Left ventricle myocardium inferior (tissue), 1 donor: ENCODE measurements at regions not wholly inside any gene's neighbourhood (a gene's known extent, or its start where the extent isn't known, plus 50 kb on each side); places are given as distances from the start of the nearest gene placed in this dataset.

Source experiments
- DNase-seq: peaks from one replicate; pipeline ENCODE4 v3.0.0-alpha.2; 2020
- H3K27ac ChIP-seq: fragments of 200-600 bp; replicated peaks from 2 replicates; pipeline ENCODE4 v1.8.0; 2021
- H3K27me3 ChIP-seq: fragments of 200-600 bp; 2 replicates; pipeline ENCODE4 v1.8.0; 2021; ENCODE audit warnings: low read depth
- H3K36me3 ChIP-seq: fragments of 200-600 bp; 2 replicates; pipeline ENCODE4 v1.8.0; 2021
- H3K4me1 ChIP-seq: fragments of 200-600 bp; 2 replicates; pipeline ENCODE4 v1.8.0; 2021
- H3K4me3 ChIP-seq: fragments of 200-600 bp; 2 replicates; pipeline ENCODE4 v1.8.0; 2021; ENCODE audit warnings: mild to moderate bottlenecking, moderate library complexity
- H3K9me3 ChIP-seq: fragments of 200-600 bp; replicated peaks from 2 replicates; pipeline ENCODE4 v1.8.0; 2021
- CTCF ChIP-seq: fragments of 200-600 bp; IDR thresholded peaks from 2 replicates; pipeline ENCODE4 v1.8.0; 2021; ENCODE audit warnings: antibody characterized with exemption, mild to moderate bottlenecking, borderline replicate concordance
- intact Hi-C: fragments of 100-400 bp; cut with micrococcal nuclease; formaldehyde crosslinking; loops from one replicate; pipeline ENCODE4 v1.11.0; 2022
- donor health status: DM: no; HTN: yes; CAD: no; lungs with severe emphysema.

- intact Hi-C loops, result no loop called here
- TF ChIP-seq CTCF, result no peak
- no peak for DNase-seq
- no peaks in the 10 kb centered on the region for H3K36me3 ChIP-seq
- H3K27ac ChIP-seq, result no peak overlapping the region
- no peaks in the 10 kb centered on the region for H3K4me1 ChIP-seq
- no peak overlapping the region for H3K4me3 ChIP-seq
- H3K9me3 ChIP-seq, result peaks cover 7% of the 10 kb centered on the region
- no peaks in the 10 kb centered on the region for H3K27me3 ChIP-seq
These were observed 643.5 kb upstream of the ID4 start for GRCh38 chr6:19193624-19194023.

DNA sequence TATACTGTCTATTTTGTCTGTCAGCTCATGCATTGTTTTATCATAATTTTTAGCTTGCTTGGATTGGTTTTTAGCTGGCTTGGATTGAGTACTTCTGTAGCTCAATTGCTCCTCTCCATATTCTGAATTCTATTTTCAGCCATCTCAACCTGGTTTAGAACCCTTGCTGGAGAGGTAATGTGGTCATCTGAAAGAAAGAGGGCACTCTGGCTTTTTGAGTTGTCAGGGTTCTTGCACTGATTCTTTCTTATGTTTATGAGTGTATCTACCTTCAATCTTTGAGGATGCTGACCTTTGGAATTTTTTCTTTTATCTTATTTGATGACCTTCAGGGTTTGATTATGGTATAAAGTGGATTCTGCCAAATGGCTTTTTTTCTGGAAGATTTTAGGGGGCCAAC is 632.7 kb upstream of the ID4 start:
- intact Hi-C loops, result no loop called here
- Histone ChIP-seq H3K4me3 (no peak overlapping the region), H3K27ac (no peak overlapping the region), H3K27me3 (no peaks in the 10 kb centered on the region), H3K36me3 (no peaks in the 10 kb centered on the region), H3K9me3 (peaks cover 22% of the 10 kb centered on the region), H3K4me1 (no peaks in the 10 kb centered on the region)
- no peak for TF ChIP-seq CTCF
- no peak for DNase-seq

DNA sequence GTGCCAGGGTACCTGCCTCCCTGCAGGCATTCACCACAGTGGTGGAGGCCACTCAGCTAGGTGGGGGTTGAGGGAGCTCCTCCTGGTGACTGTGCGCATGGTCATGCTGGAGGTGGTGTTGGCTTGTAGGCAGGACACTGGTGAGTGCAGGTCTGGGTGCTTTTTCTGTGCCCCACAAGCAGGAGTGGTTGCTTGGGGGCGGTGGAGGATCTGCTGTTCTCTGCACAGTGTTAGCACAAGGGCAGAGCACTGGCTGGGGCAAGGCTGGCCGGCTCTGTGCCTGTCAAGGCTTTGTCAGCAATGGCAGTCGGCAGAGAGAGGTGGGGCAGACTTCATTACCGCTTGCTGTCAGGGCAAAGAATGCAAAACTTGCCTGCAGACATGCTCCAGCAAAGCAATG is 632.1 kb upstream of the ID4 start:
- H3K36me3 ChIP-seq, result no peaks in the 10 kb centered on the region
- no peak for DNase-seq
- no peak overlapping the region for H3K4me3 ChIP-seq
- intact Hi-C loops, result no loop called here
- peaks cover 22% of the 10 kb centered on the region for H3K9me3 ChIP-seq
- TF ChIP-seq CTCF, result no peak
- H3K27me3 ChIP-seq, result no peaks in the 10 kb centered on the region
- H3K27ac ChIP-seq, result no peak overlapping the region
- no peaks in the 10 kb centered on the region for H3K4me1 ChIP-seq

DNA sequence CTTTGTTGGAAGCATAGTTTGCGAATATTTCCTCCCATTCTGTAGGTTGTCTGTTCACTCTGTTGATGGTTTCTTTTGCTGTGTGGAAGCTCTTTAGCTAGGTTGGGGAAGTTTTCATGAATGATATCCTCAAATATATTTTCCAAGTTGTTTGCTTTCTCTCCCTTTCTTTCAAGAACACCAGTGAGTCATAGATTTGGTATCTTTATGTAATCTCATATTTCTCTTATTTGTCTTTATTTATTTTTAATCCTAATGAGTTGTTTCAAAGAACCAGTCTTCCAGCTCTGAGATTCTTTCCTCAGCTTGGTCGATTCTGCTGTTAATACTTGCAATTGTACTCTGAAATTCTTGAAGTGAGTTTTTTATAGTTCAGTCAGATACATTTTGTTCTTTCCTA is 628.0 kb upstream of the ID4 start:
- Histone ChIP-seq H3K36me3 (no peaks in the 10 kb centered on the region), H3K9me3 (peaks cover 8% of the 10 kb centered on the region), H3K27me3 (no peaks in the 10 kb centered on the region), H3K4me1 (no peaks in the 10 kb centered on the region), H3K27ac (no peak overlapping the region), H3K4me3 (no peak overlapping the region)
- intact Hi-C loops, result no loop called here
- TF ChIP-seq CTCF, result no peak
- no peak for DNase-seq

- Histone ChIP-seq H3K4me1 (no peaks in the 10 kb centered on the region), H3K4me3 (no peak overlapping the region), H3K27me3 (no peaks in the 10 kb centered on the region), H3K9me3 (peaks cover 8% of the 10 kb centered on the region), H3K36me3 (no peaks in the 10 kb centered on the region), H3K27ac (no peak overlapping the region)
- intact Hi-C loops, result no loop called here
- TF ChIP-seq CTCF, result peak; percentile 62
- peak; percentile 25 for DNase-seq
These were observed 626.1 kb upstream of the ID4 start for GRCh38 chr6:19210849-19211590.

- intact Hi-C loops, result no loop called here
- TF ChIP-seq CTCF, result no peak
- Histone ChIP-seq H3K27ac (no peak overlapping the region), H3K36me3 (no peaks in the 10 kb centered on the region), H3K4me3 (no peak overlapping the region), H3K27me3 (no peaks in the 10 kb centered on the region), H3K4me1 (no peaks in the 10 kb centered on the region), H3K9me3 (no peaks in the 10 kb centered on the region)
- DNase-seq, result no peak
These were observed 622.9 kb upstream of the ID4 start for GRCh38 chr6:19214231-19214630.
